ENCODE measurements at regions not wholly inside any gene's neighbourhood (a gene's known extent, or its start where the extent isn't known, plus 50 kb on each side); places are given as distances from the start of the nearest gene placed in this dataset.

- Histone ChIP-seq H3T11ph (ENCODE audit: low read length) (no peak overlapping the region), H3K27ac (ENCODE audit: insufficient read length, low read depth, low read length) (no peak overlapping the region), H2BK120ac (ENCODE audit: low read depth, low read length, poor library complexity, severe bottlenecking) (no peak overlapping the region), H3K79me2 (ENCODE audit: insufficient read depth, low read length) (no peaks in the 10 kb centered on the region), H4K8ac (replicated peaks; ENCODE audit: insufficient read length, low read depth, low read length) (no peak overlapping the region), H3K9ac (ENCODE audit: extremely low read depth, insufficient read length, low read length) (no peak overlapping the region), H2BK12ac (ENCODE audit: insufficient read length, low read depth, low read length) (no peak overlapping the region), H3K56ac (ENCODE audit: insufficient read length, low read depth, low read length) (no peak overlapping the region), H3K27me3 (ENCODE audit: insufficient read depth, low read length) (no peaks in the 10 kb centered on the region), H2BK15ac (ENCODE audit: low read depth, low read length) (no peak overlapping the region), H3K4me1 (ENCODE audit: insufficient read depth, low read length) (peaks cover 2% of the 10 kb centered on the region; the same call in 1 of the 2 replicates), H4K91ac (ENCODE audit: insufficient read length, low read depth, low read length) (no peak overlapping the region), H2BK20ac (ENCODE audit: low read depth, low read length, poor library complexity, severe bottlenecking) (no peak overlapping the region), H3K79me1 (ENCODE audit: insufficient read depth, low read depth, low read length, poor library complexity, severe bottlenecking) (no peaks in the 10 kb centered on the region), H3K14ac (ENCODE audit: insufficient read depth, low read length) (no peak overlapping the region), H4K20me1 (ENCODE audit: control insufficient read depth, insufficient read depth, insufficient read length) (no peaks in the 10 kb centered on the region), H2AFZ (ENCODE audit: low read length) (no peak overlapping the region), H3K4ac (ENCODE audit: low read depth, low read length) (no peak overlapping the region), H2AK5ac (ENCODE audit: insufficient read length, low read length) (no peak overlapping the region), H3K23ac (ENCODE audit: insufficient read length, low read depth, low read length) (no peak overlapping the region), H3K9me3 (ENCODE audit: control insufficient read depth, low read depth, low read length) (no peaks in the 10 kb centered on the region), H4K5ac (ENCODE audit: insufficient read length, low read depth, low read length) (no peak overlapping the region), H3K4me2 (ENCODE audit: insufficient read depth, insufficient read length, low read length) (no peak overlapping the region), H3K23me2 (ENCODE audit: insufficient read length, low read depth, low read length, poor library complexity, severe bottlenecking) (no peaks in the 10 kb centered on the region), H2BK5ac (ENCODE audit: insufficient read length, low read length) (no peak overlapping the region), H3K18ac (ENCODE audit: insufficient read length, low read depth, low read length) (no peak overlapping the region)
- no peak for TF ChIP-seq CTCF (conservative IDR thresholded peaks at IDR 0.05)
- H3K36me3 Mint-ChIP-seq (ENCODE audit: insufficient read depth in 1 of 3, low read depth in 3 of 3): no peaks in the 10 kb centered on the region
- H3K27me3 Mint-ChIP-seq (ENCODE audit: low read depth): no peaks in the 10 kb centered on the region
- peaks cover 10 to 13% of the 10 kb centered on the region in 2 experiments for H3K4me1 Mint-ChIP-seq
- no peak overlapping the region for H3K4me3 Mint-ChIP-seq
- H3K9me3 Mint-ChIP-seq: no peaks in the 10 kb centered on the region; a peak in 1 of 5 replicates
- no peak for DNase-seq
- WGBS (ENCODE audit: extremely low coverage, insufficient read length, low lambda C conversion rate): no CpG with 5 or more reads among the region's 4 CpGs
- H3K27ac Mint-ChIP-seq: no peak overlapping the region
Observed at GRCh38 chr18:56490942-56491341, 147.4 kb downstream of the TXNL1 start.
